ENCODE measurements at regions not wholly inside any gene's neighbourhood (a gene's known extent, or its start where the extent isn't known, plus 50 kb on each side); places are given as distances from the start of the nearest gene placed in this dataset.
A peak's percentile ranks its signal among the peaks of the same experiment; 100 is the strongest.
"Not testable (repeated sequence)": the region's sequence is repeated elsewhere in the genome, so short reads cannot be mapped to it uniquely, and the experiment has no call there.

- Histone ChIP-seq H3K36me3 (ENCODE audit: control insufficient read depth, insufficient read depth, low read length) (no peaks in the 10 kb centered on the region), H3K4me1 (ENCODE audit: control insufficient read depth, insufficient read depth, low read length) (peaks cover 8% of the 10 kb centered on the region), H3K9ac (ENCODE audit: low read depth, low read length) (no peak overlapping the region), H3K27me3 (ENCODE audit: control insufficient read depth, insufficient read depth, low read length) (no peaks in the 10 kb centered on the region), H3K9me3 (ENCODE audit: control insufficient read depth, insufficient read depth, low read length) (no peaks in the 10 kb centered on the region), H3K4me3 (ENCODE audit: low read depth, low read length) (no peak overlapping the region)
Observed at GRCh38 chr6:86205980-86206379, 563.3 kb upstream of the SYNCRIP start.

DNA sequence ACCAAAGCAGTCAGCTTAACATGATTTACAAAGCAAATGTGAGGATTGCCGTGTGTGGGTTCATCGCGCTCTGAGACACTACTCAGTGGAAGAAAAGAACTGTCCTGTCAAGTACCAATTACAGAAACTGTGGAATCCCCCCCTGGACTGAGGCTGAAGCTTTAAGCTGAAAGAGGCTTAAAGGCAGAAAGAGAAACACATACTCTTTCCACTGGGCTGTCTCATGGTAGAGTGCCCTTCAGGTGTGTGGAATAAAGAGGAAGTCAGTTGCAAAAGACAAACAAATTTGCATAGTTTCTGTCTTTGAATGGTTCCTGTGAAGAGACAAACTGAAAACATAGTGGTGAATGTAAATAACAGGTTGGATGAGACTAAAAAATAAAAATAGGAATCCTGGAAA is 560.4 kb upstream of the SYNCRIP start:
- no peak overlapping the region for H3K4me3 ChIP-seq (ENCODE audit: low read depth, low read length)
- peak overlapping the region; percentile 17 for H3K9ac ChIP-seq (ENCODE audit: low read depth, low read length)
- H3K36me3 ChIP-seq (ENCODE audit: control insufficient read depth, insufficient read depth, low read length), result no peaks in the 10 kb centered on the region
- no peaks in the 10 kb centered on the region for H3K27me3 ChIP-seq (ENCODE audit: control insufficient read depth, insufficient read depth, low read length)
- H3K4me1 ChIP-seq (ENCODE audit: control insufficient read depth, insufficient read depth, low read length), result peaks cover 8% of the 10 kb centered on the region
- no peaks in the 10 kb centered on the region for H3K9me3 ChIP-seq (ENCODE audit: control insufficient read depth, insufficient read depth, low read length)

DNA sequence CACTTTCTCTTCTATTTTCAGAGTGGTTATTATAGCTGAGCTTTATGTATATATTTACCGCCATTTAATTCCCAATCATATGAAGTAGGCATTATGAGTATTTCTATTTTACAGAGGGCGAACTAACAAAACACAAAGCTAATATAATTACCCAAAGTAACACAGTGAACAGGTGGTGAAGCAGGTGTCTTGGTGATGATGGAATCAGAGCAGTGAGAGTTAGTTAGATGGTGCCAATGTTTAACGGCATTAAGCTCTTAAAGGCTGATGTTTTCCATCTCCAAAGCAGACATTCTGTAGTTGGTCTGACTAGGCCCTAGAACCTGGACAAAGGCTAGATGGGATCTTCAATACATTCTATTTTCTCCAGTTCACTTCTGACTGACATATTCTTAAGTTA is 551.1 kb upstream of the SYNCRIP start:
- no peaks in the 10 kb centered on the region for H3K4me1 ChIP-seq (ENCODE audit: control insufficient read depth, insufficient read depth, low read length)
- no peak overlapping the region for H3K9ac ChIP-seq (ENCODE audit: low read depth, low read length)
- no peaks in the 10 kb centered on the region for H3K27me3 ChIP-seq (ENCODE audit: control insufficient read depth, insufficient read depth, low read length)
- no peaks in the 10 kb centered on the region for H3K9me3 ChIP-seq (ENCODE audit: control insufficient read depth, insufficient read depth, low read length)
- H3K36me3 ChIP-seq (ENCODE audit: control insufficient read depth, insufficient read depth, low read length), result no peaks in the 10 kb centered on the region
- H3K4me3 ChIP-seq (ENCODE audit: low read depth, low read length), result no peak overlapping the region

GRCh38 chr6:86192123-86192522 is 549.4 kb upstream of the SYNCRIP start:
- H3K4me3 ChIP-seq (ENCODE audit: low read depth, low read length), result no peak overlapping the region
- no peaks in the 10 kb centered on the region for H3K36me3 ChIP-seq (ENCODE audit: control insufficient read depth, insufficient read depth, low read length)
- H3K9ac ChIP-seq (ENCODE audit: low read depth, low read length), result no peak overlapping the region
- no peaks in the 10 kb centered on the region for H3K27me3 ChIP-seq (ENCODE audit: control insufficient read depth, insufficient read depth, low read length)
- no peaks in the 10 kb centered on the region for H3K9me3 ChIP-seq (ENCODE audit: control insufficient read depth, insufficient read depth, low read length)
- no peaks in the 10 kb centered on the region for H3K4me1 ChIP-seq (ENCODE audit: control insufficient read depth, insufficient read depth, low read length)

DNA sequence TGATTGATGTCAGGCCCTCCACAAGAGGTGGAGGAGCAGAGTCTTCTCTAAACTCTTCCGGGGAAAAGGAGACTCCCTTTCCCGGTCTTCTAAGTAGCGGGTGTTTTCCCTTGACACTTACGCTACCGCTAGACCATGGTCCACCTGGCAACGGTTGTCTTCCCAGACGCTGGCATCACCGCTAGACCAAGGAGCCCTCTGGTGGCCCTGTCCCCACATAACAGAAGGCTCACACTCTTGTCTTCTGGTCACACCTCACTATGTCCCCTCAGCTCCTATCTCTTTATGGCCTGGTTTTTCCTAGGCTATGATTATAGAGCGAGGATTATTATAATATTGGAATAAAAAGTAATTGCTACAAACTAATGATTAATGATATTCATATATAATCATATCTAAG is 532.5 kb upstream of the SYNCRIP start:
- not testable (repeated sequence) for H3K9ac ChIP-seq (ENCODE audit: low read depth, low read length); H3K4me3 ChIP-seq (ENCODE audit: low read depth, low read length); H3K4me1 ChIP-seq (ENCODE audit: control insufficient read depth, insufficient read depth, low read length); H3K9me3 ChIP-seq (ENCODE audit: control insufficient read depth, insufficient read depth, low read length); H3K36me3 ChIP-seq (ENCODE audit: control insufficient read depth, insufficient read depth, low read length); H3K27me3 ChIP-seq (ENCODE audit: control insufficient read depth, insufficient read depth, low read length)

DNA sequence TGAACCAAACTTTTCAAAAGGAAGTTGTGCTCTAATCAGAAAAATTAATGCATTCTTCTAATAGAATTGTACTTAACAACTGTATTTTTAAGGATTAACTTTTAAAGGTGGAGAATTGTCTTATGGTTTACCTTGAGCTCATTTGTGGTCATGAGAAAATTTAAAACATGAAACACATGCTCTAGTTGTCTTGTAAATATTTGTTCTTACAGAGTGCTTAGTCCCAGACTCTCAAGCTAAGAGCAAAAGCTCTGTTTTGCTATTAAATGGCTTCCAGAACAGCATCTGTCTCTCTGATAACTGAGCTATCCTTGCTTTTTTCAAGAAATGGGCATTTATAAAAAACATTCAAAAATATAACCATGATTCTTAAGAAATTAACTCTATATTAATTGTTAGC is 512.2 kb upstream of the SYNCRIP start:
- Histone ChIP-seq H3K4me3 (ENCODE audit: low read depth, low read length) (no peak overlapping the region), H3K36me3 (ENCODE audit: control insufficient read depth, insufficient read depth, low read length) (no peaks in the 10 kb centered on the region), H3K9me3 (ENCODE audit: control insufficient read depth, insufficient read depth, low read length) (no peaks in the 10 kb centered on the region), H3K27me3 (ENCODE audit: control insufficient read depth, insufficient read depth, low read length) (peaks cover 11% of the 10 kb centered on the region), H3K9ac (ENCODE audit: low read depth, low read length) (no peak overlapping the region), H3K4me1 (ENCODE audit: control insufficient read depth, insufficient read depth, low read length) (no peaks in the 10 kb centered on the region)

DNA sequence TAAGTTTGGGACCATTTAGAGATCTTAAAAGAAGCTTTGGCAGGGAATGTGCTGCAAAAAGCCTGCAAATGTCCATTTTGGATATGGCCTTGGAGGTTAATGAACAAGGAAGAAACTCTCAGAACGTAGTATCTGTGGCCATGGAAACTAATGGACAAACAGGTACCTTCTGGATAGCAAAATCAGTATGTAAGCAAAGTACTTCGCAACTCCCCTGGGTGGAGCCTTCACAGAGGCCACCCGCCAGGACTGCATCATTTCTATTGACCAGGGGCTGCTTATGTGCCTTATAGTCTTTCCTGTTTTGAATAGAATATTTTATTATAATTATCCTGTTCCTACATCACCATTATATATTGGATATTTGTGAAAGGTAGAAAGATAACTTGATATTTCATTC is 510.8 kb upstream of the SYNCRIP start:
- H3K4me3 ChIP-seq (ENCODE audit: low read depth, low read length), result no peak overlapping the region
- H3K36me3 ChIP-seq (ENCODE audit: control insufficient read depth, insufficient read depth, low read length), result no peaks in the 10 kb centered on the region
- no peaks in the 10 kb centered on the region for H3K4me1 ChIP-seq (ENCODE audit: control insufficient read depth, insufficient read depth, low read length)
- H3K27me3 ChIP-seq (ENCODE audit: control insufficient read depth, insufficient read depth, low read length), result peaks cover 24% of the 10 kb centered on the region
- H3K9me3 ChIP-seq (ENCODE audit: control insufficient read depth, insufficient read depth, low read length), result no peaks in the 10 kb centered on the region
- H3K9ac ChIP-seq (ENCODE audit: low read depth, low read length), result no peak overlapping the region

DNA sequence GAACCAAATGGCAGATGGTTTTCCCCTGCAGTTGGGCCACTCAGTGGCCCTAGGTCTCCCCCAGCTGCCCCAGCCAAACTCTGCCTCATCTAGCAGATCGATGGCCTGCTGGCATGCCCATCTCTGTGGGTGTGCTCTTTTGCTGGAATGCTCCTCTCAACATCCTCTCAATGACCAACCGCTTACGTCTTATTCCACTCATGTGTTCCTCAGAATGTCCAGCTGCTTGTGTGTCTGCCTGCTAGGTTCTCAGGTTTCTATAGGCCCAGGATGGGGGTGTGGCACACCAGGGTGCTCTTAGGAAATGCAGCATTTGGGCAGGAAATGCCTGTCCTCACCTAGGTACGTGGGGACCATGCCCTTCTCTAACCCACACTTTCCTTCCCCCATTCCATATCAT is 509.9 kb upstream of the SYNCRIP start:
- H3K4me3 ChIP-seq (ENCODE audit: low read depth, low read length), result no peak overlapping the region
- no peaks in the 10 kb centered on the region for H3K4me1 ChIP-seq (ENCODE audit: control insufficient read depth, insufficient read depth, low read length)
- no peak overlapping the region for H3K9ac ChIP-seq (ENCODE audit: low read depth, low read length)
- H3K9me3 ChIP-seq (ENCODE audit: control insufficient read depth, insufficient read depth, low read length), result no peaks in the 10 kb centered on the region
- peaks cover 28% of the 10 kb centered on the region for H3K27me3 ChIP-seq (ENCODE audit: control insufficient read depth, insufficient read depth, low read length)
- H3K36me3 ChIP-seq (ENCODE audit: control insufficient read depth, insufficient read depth, low read length), result no peaks in the 10 kb centered on the region

DNA sequence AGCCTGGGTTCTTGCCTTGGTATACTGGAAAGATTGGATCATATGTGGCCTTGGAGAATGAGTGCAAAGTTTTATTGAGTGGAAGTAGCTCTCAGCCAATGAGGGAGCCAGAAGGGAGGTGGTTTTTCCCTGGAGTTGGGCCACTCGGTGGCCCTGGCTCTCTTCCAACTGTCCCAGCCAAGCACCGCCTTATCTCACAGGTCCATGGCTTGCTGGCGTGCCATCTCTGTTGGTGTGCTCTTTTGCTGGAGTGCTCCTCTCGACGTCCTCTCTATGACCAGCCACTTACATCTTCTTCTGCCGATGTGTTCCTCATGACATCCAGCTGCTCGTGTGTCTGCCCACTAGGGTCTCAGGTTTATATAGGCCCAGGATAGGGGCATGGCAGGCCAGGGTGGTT is 505.9 kb upstream of the SYNCRIP start:
- H3K27me3 ChIP-seq (ENCODE audit: control insufficient read depth, insufficient read depth, low read length), result peaks cover 48% of the 10 kb centered on the region
- H3K36me3 ChIP-seq (ENCODE audit: control insufficient read depth, insufficient read depth, low read length), result no peaks in the 10 kb centered on the region
- no peaks in the 10 kb centered on the region for H3K4me1 ChIP-seq (ENCODE audit: control insufficient read depth, insufficient read depth, low read length)
- no peak overlapping the region for H3K9ac ChIP-seq (ENCODE audit: low read depth, low read length)
- H3K4me3 ChIP-seq (ENCODE audit: low read depth, low read length), result no peak overlapping the region
- no peaks in the 10 kb centered on the region for H3K9me3 ChIP-seq (ENCODE audit: control insufficient read depth, insufficient read depth, low read length)

GRCh38 chr6:86147859-86148258 is 505.2 kb upstream of the SYNCRIP start:
- Histone ChIP-seq H3K27me3 (ENCODE audit: control insufficient read depth, insufficient read depth, low read length) (peaks cover 48% of the 10 kb centered on the region), H3K9ac (ENCODE audit: low read depth, low read length) (no peak overlapping the region), H3K36me3 (ENCODE audit: control insufficient read depth, insufficient read depth, low read length) (no peaks in the 10 kb centered on the region), H3K4me3 (ENCODE audit: low read depth, low read length) (no peak overlapping the region), H3K9me3 (ENCODE audit: control insufficient read depth, insufficient read depth, low read length) (no peaks in the 10 kb centered on the region), H3K4me1 (ENCODE audit: control insufficient read depth, insufficient read depth, low read length) (no peaks in the 10 kb centered on the region)

DNA sequence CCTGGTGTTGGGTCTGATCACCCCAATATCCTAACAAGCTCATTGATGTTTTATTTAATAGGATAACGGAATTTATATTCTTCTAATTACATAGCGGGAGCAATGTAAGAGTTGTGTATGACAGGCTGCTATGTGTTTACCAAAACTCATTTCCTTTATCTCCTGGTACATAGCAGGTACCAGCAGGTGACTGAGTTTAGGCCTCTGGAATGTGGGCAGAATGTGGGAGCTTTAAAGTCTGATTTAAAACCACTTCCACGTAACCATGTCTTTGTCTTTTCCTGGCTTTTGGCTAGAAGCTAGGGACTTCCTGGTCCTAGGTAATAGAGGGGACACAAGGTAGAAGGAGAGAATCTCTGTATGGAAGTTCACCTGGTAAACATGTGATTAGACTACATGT is 504.6 kb upstream of the SYNCRIP start:
- no peak overlapping the region for H3K4me3 ChIP-seq (ENCODE audit: low read depth, low read length)
- H3K9ac ChIP-seq (ENCODE audit: low read depth, low read length), result no peak overlapping the region
- H3K4me1 ChIP-seq (ENCODE audit: control insufficient read depth, insufficient read depth, low read length), result no peaks in the 10 kb centered on the region
- no peaks in the 10 kb centered on the region for H3K9me3 ChIP-seq (ENCODE audit: control insufficient read depth, insufficient read depth, low read length)
- H3K27me3 ChIP-seq (ENCODE audit: control insufficient read depth, insufficient read depth, low read length), result peaks cover 48% of the 10 kb centered on the region
- no peaks in the 10 kb centered on the region for H3K36me3 ChIP-seq (ENCODE audit: control insufficient read depth, insufficient read depth, low read length)

DNA sequence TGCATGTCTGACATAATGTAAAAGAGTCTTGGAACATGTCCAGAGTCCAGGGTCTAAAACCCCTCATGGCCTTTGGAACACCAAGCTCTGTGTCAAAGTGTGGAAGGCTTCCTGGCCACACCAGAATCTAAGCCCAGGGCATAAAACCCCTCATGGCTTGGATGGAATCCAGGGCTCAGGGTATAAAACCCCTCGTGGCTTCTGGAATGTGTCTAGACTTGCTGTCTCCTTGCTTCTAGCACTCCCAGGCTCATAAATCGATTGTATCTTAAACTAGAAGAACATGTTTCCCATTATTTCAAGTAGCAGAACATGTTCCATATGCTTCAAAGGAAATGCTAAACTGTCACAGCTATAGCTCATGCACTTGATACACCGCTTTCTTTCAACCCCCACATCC is 504.1 kb upstream of the SYNCRIP start:
- H3K9me3 ChIP-seq (ENCODE audit: control insufficient read depth, insufficient read depth, low read length); H3K36me3 ChIP-seq (ENCODE audit: control insufficient read depth, insufficient read depth, low read length); H3K4me3 ChIP-seq (ENCODE audit: low read depth, low read length); H3K9ac ChIP-seq (ENCODE audit: low read depth, low read length); H3K4me1 ChIP-seq (ENCODE audit: control insufficient read depth, insufficient read depth, low read length): not testable (repeated sequence)
- H3K27me3 ChIP-seq (ENCODE audit: control insufficient read depth, insufficient read depth, low read length), result peaks cover 48% of the 10 kb centered on the region

DNA sequence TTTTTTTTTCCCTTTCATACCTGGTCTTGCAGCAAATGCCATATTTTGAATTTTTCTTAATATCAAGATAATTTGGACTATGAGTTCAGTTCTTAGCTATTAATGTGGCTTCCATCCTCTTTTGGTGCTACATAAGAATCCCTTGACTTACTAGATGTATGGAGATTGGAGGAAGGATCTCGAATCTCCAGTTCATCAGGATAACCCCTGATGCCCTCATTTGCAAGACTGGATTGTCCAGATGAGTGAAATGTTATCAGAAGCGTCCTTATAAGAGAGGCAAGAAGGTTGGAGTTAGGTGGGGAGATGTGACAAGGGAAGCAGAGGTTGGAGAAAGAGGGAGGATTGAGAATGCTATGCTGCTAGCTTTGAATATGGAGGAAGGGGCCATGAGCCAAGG is 499.6 kb upstream of the SYNCRIP start:
- H3K27me3 ChIP-seq (ENCODE audit: control insufficient read depth, insufficient read depth, low read length), result peaks cover 18% of the 10 kb centered on the region
- no peaks in the 10 kb centered on the region for H3K4me1 ChIP-seq (ENCODE audit: control insufficient read depth, insufficient read depth, low read length)
- H3K9me3 ChIP-seq (ENCODE audit: control insufficient read depth, insufficient read depth, low read length), result no peaks in the 10 kb centered on the region
- no peaks in the 10 kb centered on the region for H3K36me3 ChIP-seq (ENCODE audit: control insufficient read depth, insufficient read depth, low read length)
- no peak overlapping the region for H3K9ac ChIP-seq (ENCODE audit: low read depth, low read length)
- H3K4me3 ChIP-seq (ENCODE audit: low read depth, low read length), result no peak overlapping the region
